Uterus (tissue), 2 donors: ENCODE measurements at regions not wholly inside any gene's neighbourhood (a gene's known extent, or its start where the extent isn't known, plus 50 kb on each side); places are given as distances from the start of the nearest gene placed in this dataset.

Experiments
- POLR2A ChIP-seq, 2 donors: fragments of 450-650 bp; IDR thresholded peaks; one replicate each; pipeline ENCODE4 v1.6.1; 2016; ENCODE audit warnings: antibody characterized with exemption in 2 of 2, mild to moderate bottlenecking in 1 of 2, moderate library complexity in 1 of 2
- TF ChIP-seq, protein P1 (sequence below), 4 experiments: fragments of 200-600 bp in 2 of 4; fragments of 450-650 bp in 2 of 4; sonication (generic) in 2 of 4; IDR thresholded peaks; one replicate each; pipeline ENCODE4 v1.5.1; 2016 to 2019; ENCODE audit warnings: antibody characterized with exemption in 4 of 4, mild to moderate bottlenecking in 2 of 4, moderate library complexity in 1 of 4

DNA sequence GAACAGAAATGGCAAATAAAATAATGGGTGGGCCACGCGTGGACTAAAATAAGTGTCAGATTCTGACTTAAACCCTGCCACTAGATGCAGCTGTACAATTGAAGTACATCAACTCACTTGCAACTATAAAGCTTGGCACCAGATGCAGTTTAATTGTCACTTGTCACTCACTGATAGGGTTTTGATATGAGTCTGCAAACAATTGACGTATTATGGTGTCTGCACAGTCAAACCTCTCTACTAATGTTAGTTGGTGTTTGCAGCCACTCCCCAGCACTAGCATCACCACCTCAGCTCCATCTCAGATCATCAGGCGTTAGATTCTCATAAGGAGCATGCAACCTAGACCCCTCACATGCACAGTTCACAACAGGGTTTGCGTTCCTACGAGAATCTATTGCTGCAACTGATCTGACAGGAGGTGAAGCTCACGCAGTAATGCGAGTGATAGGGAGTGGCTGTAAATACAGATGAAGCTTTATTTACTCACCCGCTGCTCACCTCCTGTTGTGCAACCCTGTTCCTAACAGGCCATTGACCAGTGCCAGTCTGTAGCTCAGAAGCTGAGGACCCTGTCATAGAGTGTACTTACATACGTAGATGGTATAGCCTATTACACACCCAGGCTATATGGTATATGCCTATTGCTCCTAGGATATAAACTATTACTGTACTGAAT, 72.1 kb upstream of the SEMA6A start:
- TF ChIP-seq, protein P1, sequence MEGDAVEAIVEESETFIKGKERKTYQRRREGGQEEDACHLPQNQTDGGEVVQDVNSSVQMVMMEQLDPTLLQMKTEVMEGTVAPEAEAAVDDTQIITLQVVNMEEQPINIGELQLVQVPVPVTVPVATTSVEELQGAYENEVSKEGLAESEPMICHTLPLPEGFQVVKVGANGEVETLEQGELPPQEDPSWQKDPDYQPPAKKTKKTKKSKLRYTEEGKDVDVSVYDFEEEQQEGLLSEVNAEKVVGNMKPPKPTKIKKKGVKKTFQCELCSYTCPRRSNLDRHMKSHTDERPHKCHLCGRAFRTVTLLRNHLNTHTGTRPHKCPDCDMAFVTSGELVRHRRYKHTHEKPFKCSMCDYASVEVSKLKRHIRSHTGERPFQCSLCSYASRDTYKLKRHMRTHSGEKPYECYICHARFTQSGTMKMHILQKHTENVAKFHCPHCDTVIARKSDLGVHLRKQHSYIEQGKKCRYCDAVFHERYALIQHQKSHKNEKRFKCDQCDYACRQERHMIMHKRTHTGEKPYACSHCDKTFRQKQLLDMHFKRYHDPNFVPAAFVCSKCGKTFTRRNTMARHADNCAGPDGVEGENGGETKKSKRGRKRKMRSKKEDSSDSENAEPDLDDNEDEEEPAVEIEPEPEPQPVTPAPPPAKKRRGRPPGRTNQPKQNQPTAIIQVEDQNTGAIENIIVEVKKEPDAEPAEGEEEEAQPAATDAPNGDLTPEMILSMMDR (IDR thresholded peaks at IDR 0.05), result no peak
- no peak for TF ChIP-seq POLR2A (IDR thresholded peaks at IDR 0.05)
